ENCODE measurements at regions not wholly inside any gene's neighbourhood (a gene's known extent, or its start where the extent isn't known, plus 50 kb on each side); places are given as distances from the start of the nearest gene placed in this dataset.

DNA sequence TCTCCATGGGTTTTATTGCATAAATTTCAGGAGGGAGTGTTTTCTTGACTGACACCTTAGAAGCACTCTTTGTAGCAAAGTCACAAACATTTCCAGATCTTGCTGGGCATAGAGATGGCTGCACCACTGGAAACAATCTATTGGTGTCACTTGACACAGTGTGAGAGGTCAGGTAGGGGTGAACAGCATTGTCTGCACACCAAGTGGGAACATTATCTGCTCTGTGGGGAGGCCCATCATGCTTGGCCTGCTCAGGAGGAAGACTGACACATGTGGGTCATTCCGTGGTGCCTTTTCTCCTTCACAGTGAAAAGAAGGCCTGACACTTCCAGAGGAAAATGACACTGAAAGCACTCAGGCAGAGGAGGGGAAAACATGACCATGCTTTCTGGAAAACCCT lies 149.9 kb upstream of the GALNT15 start:
- TF ChIP-seq CTCF (IDR thresholded peaks at IDR 0.05) (no peak), POLR2A (IDR thresholded peaks at IDR 0.05) (no peak)
